ENCODE measurements at regions not wholly inside any gene's neighbourhood (a gene's known extent, or its start where the extent isn't known, plus 50 kb on each side); places are given as distances from the start of the nearest gene placed in this dataset.

- TF ChIP-seq POLR2AphosphoS5 (IDR thresholded peaks at IDR 0.05; ENCODE audit: low read depth, low read length): no peak
- no peak for TF ChIP-seq REST (IDR thresholded peaks at IDR 0.05; ENCODE audit: insufficient read depth in 1 of 2, low read depth in 2 of 2, low read length in 2 of 2)
Observed at GRCh38 chr1:99595441-99595840, 50.5 kb upstream of the PALMD start.
